Activated CD8-positive, alpha-beta T cell treated with anti-CD3 and anti-CD28 coated beads, Interleukin-2, amount 10 ng/mL, durations not matched to agents 7 days and 5 days (primary cell): ENCODE measurements at regions not wholly inside any gene's neighbourhood (a gene's known extent, or its start where the extent isn't known, plus 50 kb on each side); places are given as distances from the start of the nearest gene placed in this dataset. TPM values are rescaled to one million over a fixed set of nuclear protein-coding genes. Genes with fewer than 3 reads are reported as not detected.

Experiments
- microRNA-seq: library from miRNA; unstranded; fragments of <30 nt; microRNA quantifications from one replicate; pipeline ENCODE4 v1.2.0, GENCODE V29; 2022

Small RNA genes lying in the stretch of these regions (microRNA-seq; reads per million reads assigned to microRNA genes)
- not detected for gene MIR8070
